ENCODE measurements at regions not wholly inside any gene's neighbourhood (a gene's known extent, or its start where the extent isn't known, plus 50 kb on each side); places are given as distances from the start of the nearest gene placed in this dataset.

- TF ChIP-seq POLR2A (IDR thresholded peaks at IDR 0.05) = no peak
- TF ChIP-seq CTCF (IDR thresholded peaks at IDR 0.05) = no peak
- no peak for TF ChIP-seq EP300 (IDR thresholded peaks at IDR 0.05; ENCODE audit: low read depth)
- TF ChIP-seq POLR2AphosphoS5 (IDR thresholded peaks at IDR 0.05) = no peak
Observed at GRCh38 chr4:77268108-77268507, 111.1 kb downstream of the CCNG2 start.
